ENCODE measurements at regions not wholly inside any gene's neighbourhood (a gene's known extent, or its start where the extent isn't known, plus 50 kb on each side); places are given as distances from the start of the nearest gene placed in this dataset.

DNA sequence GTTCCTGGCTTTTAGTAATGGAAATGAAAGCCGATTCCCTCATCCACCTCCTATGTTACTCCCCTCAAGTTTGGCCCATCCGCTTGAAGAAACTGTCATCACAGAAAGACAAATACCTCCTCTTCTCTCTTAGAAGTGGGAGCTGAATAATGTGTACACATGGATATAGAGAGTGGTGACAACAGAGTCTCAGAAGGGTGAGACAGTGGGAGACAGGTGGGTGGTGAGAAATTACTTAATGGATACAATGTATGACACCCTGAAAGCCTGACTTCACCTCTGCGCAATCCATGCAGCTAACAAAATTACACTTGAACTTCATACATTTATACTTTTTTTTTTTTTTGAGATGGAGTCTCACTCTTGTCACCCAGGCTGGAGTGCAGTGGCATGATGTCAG, 217.5 kb downstream of the SKIDA1 start:
- WGBS, 2 donors, result 90% methylated on average over 3 of the region's 3 CpGs
- no peaks in the 10 kb centered on the region for H3K36me3 ChIP-seq (ENCODE audit: low read depth, missing control alignments)
- peaks cover 3% of the 10 kb centered on the region for H3K4me1 ChIP-seq
- no peaks in the 10 kb centered on the region for H3K9me3 ChIP-seq
- H3K4me3 ChIP-seq, result no peak overlapping the region
- DNase-seq, result no peak
- intact Hi-C loops (cut with DNase I; ENCODE audit: low total_unique reads), result no loop called here
- TF ChIP-seq, protein P1, sequence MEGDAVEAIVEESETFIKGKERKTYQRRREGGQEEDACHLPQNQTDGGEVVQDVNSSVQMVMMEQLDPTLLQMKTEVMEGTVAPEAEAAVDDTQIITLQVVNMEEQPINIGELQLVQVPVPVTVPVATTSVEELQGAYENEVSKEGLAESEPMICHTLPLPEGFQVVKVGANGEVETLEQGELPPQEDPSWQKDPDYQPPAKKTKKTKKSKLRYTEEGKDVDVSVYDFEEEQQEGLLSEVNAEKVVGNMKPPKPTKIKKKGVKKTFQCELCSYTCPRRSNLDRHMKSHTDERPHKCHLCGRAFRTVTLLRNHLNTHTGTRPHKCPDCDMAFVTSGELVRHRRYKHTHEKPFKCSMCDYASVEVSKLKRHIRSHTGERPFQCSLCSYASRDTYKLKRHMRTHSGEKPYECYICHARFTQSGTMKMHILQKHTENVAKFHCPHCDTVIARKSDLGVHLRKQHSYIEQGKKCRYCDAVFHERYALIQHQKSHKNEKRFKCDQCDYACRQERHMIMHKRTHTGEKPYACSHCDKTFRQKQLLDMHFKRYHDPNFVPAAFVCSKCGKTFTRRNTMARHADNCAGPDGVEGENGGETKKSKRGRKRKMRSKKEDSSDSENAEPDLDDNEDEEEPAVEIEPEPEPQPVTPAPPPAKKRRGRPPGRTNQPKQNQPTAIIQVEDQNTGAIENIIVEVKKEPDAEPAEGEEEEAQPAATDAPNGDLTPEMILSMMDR (IDR thresholded peaks at IDR 0.05), result no peak
- TF ChIP-seq POLR2A (IDR thresholded peaks at IDR 0.05), result no peak
- no peaks in the 10 kb centered on the region for H3K27me3 ChIP-seq
- no peak overlapping the region for H3K27ac ChIP-seq

DNA sequence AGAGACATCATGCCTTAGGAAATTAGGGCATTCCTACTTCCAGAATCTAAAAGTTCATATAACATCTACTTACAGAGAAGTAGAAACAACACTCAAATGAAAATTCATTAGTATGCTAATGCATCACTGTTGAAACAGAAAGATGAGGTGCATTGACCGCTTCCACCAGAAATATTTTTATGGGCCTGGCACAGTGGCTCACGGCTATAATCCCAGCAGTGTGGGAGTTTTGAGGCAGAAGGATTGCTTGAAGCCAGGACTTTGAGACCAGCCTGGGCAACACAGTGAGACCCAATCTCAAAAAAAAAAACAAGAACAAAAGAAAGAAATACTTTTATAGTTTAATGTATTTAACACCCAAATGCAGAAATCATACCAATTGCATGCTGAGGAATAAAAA, 220.9 kb downstream of the SKIDA1 start:
- no peak for TF ChIP-seq POLR2A (IDR thresholded peaks at IDR 0.05)
- TF ChIP-seq, protein P1 (IDR thresholded peaks at IDR 0.05), result no peak
- Histone ChIP-seq H3K9me3 (no peaks in the 10 kb centered on the region), H3K27me3 (no peaks in the 10 kb centered on the region), H3K27ac (no peak overlapping the region), H3K4me1 (no peaks in the 10 kb centered on the region), H3K4me3 (no peak overlapping the region), H3K36me3 (ENCODE audit: low read depth, missing control alignments) (no peaks in the 10 kb centered on the region)
- WGBS, 2 donors, result 86 to 100% methylated on average over 2 of the region's 2 CpGs
- intact Hi-C loops (cut with DNase I; ENCODE audit: low total_unique reads), result no loop called here
- DNase-seq, result no peak

DNA sequence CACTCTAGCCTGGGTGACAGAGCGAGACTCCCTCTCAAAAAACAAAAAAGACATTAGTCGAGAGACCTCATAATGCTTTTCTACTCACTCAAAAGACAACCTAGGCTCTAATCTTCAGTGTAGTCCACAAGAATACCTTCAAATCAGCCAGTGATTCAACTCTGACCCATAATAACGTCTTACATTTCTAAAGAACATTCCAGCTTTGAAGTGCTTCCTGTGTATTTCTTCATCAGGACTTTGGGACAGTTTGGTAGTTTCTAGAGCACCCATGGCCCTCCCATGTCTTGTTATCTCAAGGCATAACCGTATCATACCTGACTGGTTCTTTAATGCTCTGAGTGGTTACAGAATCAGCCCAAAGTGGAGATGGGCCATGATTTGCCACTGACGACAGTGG, 221.3 kb downstream of the SKIDA1 start:
- no peak for DNase-seq
- no peak for TF ChIP-seq POLR2A (IDR thresholded peaks at IDR 0.05)
- TF ChIP-seq, protein P1 (IDR thresholded peaks at IDR 0.05), result no peak
- intact Hi-C loops (cut with DNase I; ENCODE audit: low total_unique reads), result no loop called here
- Histone ChIP-seq H3K4me3 (no peak overlapping the region), H3K4me1 (no peaks in the 10 kb centered on the region), H3K9me3 (no peaks in the 10 kb centered on the region), H3K27me3 (no peaks in the 10 kb centered on the region), H3K36me3 (ENCODE audit: low read depth, missing control alignments) (no peaks in the 10 kb centered on the region), H3K27ac (no peak overlapping the region)
- 76 to 87% methylated on average over 5 of the region's 5 CpGs for WGBS, 2 donors

DNA sequence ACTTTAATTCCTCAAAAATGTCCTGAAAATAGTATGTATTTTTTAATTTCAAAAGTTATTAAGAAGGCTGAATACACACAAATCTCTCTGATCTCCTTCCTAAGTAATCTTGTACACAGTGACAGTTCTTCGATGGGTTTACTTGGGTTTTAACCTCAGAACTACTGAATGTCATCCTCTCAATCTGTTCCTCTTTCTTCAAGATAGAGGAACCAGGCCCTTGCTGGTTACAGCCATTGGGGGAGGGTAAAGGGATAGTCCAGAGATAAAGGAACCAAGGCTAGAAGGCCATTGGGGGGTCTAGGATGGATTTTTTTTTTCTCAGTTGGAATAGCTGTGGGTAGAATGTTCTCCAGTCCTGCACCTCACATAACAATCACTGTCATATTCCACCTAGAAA, 224.9 kb downstream of the SKIDA1 start:
- DNase-seq, result no peak
- no peaks in the 10 kb centered on the region for H3K36me3 ChIP-seq (ENCODE audit: low read depth, missing control alignments)
- H3K27me3 ChIP-seq, result no peaks in the 10 kb centered on the region
- H3K9me3 ChIP-seq, result no peaks in the 10 kb centered on the region
- H3K4me1 ChIP-seq, result no peaks in the 10 kb centered on the region
- intact Hi-C loops (cut with DNase I; ENCODE audit: low total_unique reads), result no loop called here
- H3K4me3 ChIP-seq, result no peak overlapping the region
- TF ChIP-seq POLR2A (IDR thresholded peaks at IDR 0.05), result no peak
- TF ChIP-seq, protein P1 (IDR thresholded peaks at IDR 0.05), result no peak
- no peak overlapping the region for H3K27ac ChIP-seq
- WGBS, 2 donors, result 74 to 81% methylated on average over 1 of the region's 1 CpG

DNA sequence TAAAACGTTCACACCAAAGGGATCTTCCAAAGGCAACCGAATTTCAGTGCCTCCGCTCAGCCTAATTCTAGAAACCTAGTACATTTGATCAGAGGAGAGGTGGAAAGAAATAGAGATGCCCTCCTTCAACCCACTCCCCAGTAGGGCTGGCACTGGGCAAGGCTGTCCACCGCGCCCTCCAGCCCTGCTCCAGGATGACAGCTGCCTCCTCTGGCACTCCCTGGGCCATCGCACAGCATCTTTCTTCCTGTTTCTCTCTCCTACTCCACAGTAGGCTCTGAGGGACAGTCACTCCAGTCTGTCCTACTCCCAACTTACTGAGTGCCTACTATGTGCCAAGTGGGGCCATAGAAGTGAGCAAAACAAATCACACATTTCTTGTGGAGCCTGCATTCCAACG, 226.2 kb downstream of the SKIDA1 start:
- intact Hi-C loops (cut with DNase I; ENCODE audit: low total_unique reads), result no loop called here
- no peak overlapping the region for H3K4me3 ChIP-seq
- WGBS, 2 donors, result 66 to 68% methylated on average over 6 to 7 of the region's 7 CpGs
- H3K9me3 ChIP-seq, result no peaks in the 10 kb centered on the region
- DNase-seq, result peak; percentile 23
- H3K4me1 ChIP-seq, result no peaks in the 10 kb centered on the region
- H3K36me3 ChIP-seq (ENCODE audit: low read depth, missing control alignments), result no peaks in the 10 kb centered on the region
- no peaks in the 10 kb centered on the region for H3K27me3 ChIP-seq
- H3K27ac ChIP-seq, result no peak overlapping the region
- TF ChIP-seq, protein P1 (IDR thresholded peaks at IDR 0.05), result no peak
- no peak for TF ChIP-seq POLR2A (IDR thresholded peaks at IDR 0.05)
